ENCODE measurements at regions not wholly inside any gene's neighbourhood (a gene's known extent, or its start where the extent isn't known, plus 50 kb on each side); places are given as distances from the start of the nearest gene placed in this dataset.

- TF ChIP-seq CTCF (IDR thresholded peaks at IDR 0.05) = no peak
- TF ChIP-seq EZH2 (IDR thresholded peaks at IDR 0.05; ENCODE audit: borderline replicate concordance, insufficient read depth, low read depth, low read length, poor library complexity, severe bottlenecking) = no peak
Measured at GRCh38 chr4:126710935-126711334, 921.8 kb upstream of the INTU start.

Measured in B cell (primary cell).